ENCODE measurements at regions not wholly inside any gene's neighbourhood (a gene's known extent, or its start where the extent isn't known, plus 50 kb on each side); places are given as distances from the start of the nearest gene placed in this dataset.
"Not testable (repeated sequence)": the region's sequence is repeated elsewhere in the genome, so short reads cannot be mapped to it uniquely, and the experiment has no call there.

DNA sequence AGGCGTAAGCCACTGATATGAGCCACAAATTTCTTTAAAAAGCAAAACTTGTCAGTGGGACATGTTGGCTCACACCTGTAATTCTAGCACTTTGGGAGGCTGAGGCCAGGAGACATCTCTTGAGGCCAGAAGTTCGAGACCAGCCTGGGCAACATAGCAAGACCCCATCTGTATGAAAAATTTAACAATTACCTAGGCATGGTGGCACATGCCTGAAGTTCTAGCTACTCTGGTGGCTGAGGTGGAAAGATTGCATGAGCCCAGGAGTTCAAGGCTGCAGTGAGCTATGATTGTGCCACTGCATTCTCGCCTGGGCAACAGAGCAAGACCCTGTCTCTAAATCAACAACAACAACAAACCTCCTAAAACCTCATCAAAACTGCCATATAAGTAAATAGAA, 147.6 kb upstream of the BARHL2 start:
- Mint-ChIP-seq H3K27me3 (no peaks in the 10 kb centered on the region), H3K4me3 (ENCODE audit: low read depth) (no peak overlapping the region), H3K9me3 (ENCODE audit: low read depth) (peaks cover 7% of the 10 kb centered on the region), H3K36me3 (ENCODE audit: insufficient read depth) (no peaks in the 10 kb centered on the region), H3K4me1 (ENCODE audit: low read depth) (no peaks in the 10 kb centered on the region), H3K27ac (no peak overlapping the region)
- TF ChIP-seq, protein P1, sequence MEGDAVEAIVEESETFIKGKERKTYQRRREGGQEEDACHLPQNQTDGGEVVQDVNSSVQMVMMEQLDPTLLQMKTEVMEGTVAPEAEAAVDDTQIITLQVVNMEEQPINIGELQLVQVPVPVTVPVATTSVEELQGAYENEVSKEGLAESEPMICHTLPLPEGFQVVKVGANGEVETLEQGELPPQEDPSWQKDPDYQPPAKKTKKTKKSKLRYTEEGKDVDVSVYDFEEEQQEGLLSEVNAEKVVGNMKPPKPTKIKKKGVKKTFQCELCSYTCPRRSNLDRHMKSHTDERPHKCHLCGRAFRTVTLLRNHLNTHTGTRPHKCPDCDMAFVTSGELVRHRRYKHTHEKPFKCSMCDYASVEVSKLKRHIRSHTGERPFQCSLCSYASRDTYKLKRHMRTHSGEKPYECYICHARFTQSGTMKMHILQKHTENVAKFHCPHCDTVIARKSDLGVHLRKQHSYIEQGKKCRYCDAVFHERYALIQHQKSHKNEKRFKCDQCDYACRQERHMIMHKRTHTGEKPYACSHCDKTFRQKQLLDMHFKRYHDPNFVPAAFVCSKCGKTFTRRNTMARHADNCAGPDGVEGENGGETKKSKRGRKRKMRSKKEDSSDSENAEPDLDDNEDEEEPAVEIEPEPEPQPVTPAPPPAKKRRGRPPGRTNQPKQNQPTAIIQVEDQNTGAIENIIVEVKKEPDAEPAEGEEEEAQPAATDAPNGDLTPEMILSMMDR (IDR thresholded peaks at IDR 0.05; ENCODE audit: unreplicated experiment), result no peak
- no peak for DNase-seq (ENCODE audit: low spot score, unreplicated experiment)

DNA sequence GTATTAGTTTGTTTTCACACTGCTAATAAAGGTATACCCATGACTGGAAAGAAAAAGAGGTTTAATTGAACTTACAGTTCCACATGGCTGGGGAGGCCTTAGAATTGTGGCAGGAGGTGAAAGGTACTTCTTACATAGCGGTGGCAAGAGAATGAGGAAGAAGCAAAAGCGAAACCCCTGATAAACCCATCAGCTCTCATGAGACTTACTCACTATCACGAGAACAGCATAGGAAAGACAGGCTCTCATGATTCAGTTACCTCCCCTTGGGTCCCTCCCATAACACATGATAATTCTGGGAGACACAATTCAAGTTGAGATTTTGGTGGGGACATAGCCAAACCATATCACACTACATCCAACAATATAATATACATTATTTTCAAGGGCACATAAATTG, 145.7 kb upstream of the BARHL2 start:
- Mint-ChIP-seq H3K36me3 (ENCODE audit: insufficient read depth) (no peaks in the 10 kb centered on the region), H3K27ac (no peak overlapping the region), H3K4me3 (ENCODE audit: low read depth) (no peak overlapping the region), H3K9me3 (ENCODE audit: low read depth) (peaks cover 3% of the 10 kb centered on the region), H3K27me3 (no peaks in the 10 kb centered on the region), H3K4me1 (ENCODE audit: low read depth) (no peaks in the 10 kb centered on the region)
- no peak for DNase-seq (ENCODE audit: low spot score, unreplicated experiment)
- TF ChIP-seq, protein P1 (IDR thresholded peaks at IDR 0.05; ENCODE audit: unreplicated experiment), result no peak

DNA sequence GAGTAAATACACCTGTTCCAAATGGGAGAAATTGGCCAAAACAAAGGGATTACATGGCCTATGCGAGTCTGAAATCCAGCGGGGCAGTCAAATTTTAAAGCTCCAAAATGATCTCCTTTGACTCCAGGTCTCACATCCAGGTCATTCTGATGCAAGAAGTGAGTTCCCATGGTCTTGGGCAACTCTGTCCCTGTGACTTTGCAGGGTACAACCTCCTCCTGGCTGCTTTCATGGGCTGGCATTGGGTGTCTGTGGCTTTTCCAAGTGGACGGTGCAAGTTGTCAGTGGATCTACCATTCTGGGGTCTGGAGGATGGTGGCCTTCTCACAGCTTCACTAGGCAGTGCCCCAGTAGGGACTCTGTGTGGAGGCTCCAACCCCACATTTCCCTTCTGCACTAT, 144.3 kb upstream of the BARHL2 start:
- H3K4me1 Mint-ChIP-seq (ENCODE audit: low read depth); H3K9me3 Mint-ChIP-seq (ENCODE audit: low read depth); H3K36me3 Mint-ChIP-seq (ENCODE audit: insufficient read depth); H3K4me3 Mint-ChIP-seq (ENCODE audit: low read depth); H3K27me3 Mint-ChIP-seq; H3K27ac Mint-ChIP-seq; DNase-seq (ENCODE audit: low spot score, unreplicated experiment): not testable (repeated sequence)

DNA sequence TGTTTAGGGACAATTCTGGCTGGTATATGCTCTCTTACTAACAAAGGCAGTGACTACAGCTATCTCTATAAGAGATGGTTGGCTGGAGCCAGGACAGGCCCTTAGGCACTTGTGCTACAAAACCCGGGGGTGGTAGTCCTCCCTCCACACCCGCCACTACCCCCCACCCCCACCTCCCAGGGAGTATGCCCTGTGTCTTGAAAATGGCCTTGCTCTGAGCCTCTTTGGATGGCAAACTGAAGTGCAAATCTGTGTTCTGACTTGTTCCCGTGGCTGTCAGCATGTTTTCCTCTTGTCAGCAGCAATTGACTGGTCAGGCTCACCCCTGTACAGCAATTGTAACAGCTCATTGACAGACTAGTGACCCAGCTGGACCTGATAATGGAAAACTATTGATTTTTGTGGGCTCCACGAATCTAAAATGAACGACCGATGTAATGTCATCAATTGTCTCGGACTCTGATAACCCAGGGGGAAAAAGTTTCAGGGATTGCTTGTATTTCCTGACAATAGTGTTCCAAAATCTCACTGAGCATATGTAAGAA, 139.4 kb upstream of the BARHL2 start:
- TF ChIP-seq, protein P1 (IDR thresholded peaks at IDR 0.05; ENCODE audit: unreplicated experiment), result no peak
- H3K27ac Mint-ChIP-seq, result peak overlapping the region; percentile 21

DNA sequence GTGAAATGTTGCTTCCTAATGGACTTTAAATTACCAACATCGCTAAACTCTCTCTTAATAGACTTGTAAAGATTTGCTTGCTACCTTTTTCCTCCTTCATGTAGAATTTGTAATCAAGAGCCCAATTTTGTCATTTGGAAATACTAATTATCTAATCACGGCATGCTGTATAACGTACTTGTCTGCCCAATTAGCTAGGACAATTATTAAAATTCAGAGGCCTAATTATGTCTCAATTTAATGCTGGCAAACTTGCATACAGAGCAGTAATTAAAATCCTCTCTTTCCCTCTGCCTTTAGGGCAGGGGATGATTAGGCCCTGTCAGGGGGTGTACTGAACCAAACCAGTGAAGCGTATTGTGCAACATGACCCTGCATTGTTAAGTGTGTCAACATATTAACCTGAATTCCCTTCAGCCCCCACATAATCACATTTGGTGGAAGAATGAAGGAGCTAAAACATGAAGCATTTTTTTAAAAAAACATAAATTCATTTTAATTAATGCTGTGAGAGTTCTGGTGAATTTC, 137.4 kb upstream of the BARHL2 start:
- Mint-ChIP-seq H3K9me3 (ENCODE audit: low read depth) (no peaks in the 10 kb centered on the region), H3K27ac (no peak overlapping the region), H3K4me3 (ENCODE audit: low read depth) (no peak overlapping the region), H3K27me3 (peaks cover 33% of the 10 kb centered on the region), H3K36me3 (ENCODE audit: insufficient read depth) (no peaks in the 10 kb centered on the region), H3K4me1 (ENCODE audit: low read depth) (peaks cover 16% of the 10 kb centered on the region)
- TF ChIP-seq, protein P1 (IDR thresholded peaks at IDR 0.05; ENCODE audit: unreplicated experiment), result no peak
- no peak for DNase-seq (ENCODE audit: low spot score, unreplicated experiment)

More for the DNA sequence above, 139.4 kb upstream of the BARHL2 start:
- H3K9me3 Mint-ChIP-seq (ENCODE audit: low read depth), result no peaks in the 10 kb centered on the region
- DNase-seq (ENCODE audit: low spot score, unreplicated experiment), result no peak
- peaks cover 20% of the 10 kb centered on the region for H3K27me3 Mint-ChIP-seq
- H3K4me1 Mint-ChIP-seq (ENCODE audit: low read depth), result peaks cover 13% of the 10 kb centered on the region
- H3K4me3 Mint-ChIP-seq (ENCODE audit: low read depth), result no peak overlapping the region
- no peaks in the 10 kb centered on the region for H3K36me3 Mint-ChIP-seq (ENCODE audit: insufficient read depth)

DNA sequence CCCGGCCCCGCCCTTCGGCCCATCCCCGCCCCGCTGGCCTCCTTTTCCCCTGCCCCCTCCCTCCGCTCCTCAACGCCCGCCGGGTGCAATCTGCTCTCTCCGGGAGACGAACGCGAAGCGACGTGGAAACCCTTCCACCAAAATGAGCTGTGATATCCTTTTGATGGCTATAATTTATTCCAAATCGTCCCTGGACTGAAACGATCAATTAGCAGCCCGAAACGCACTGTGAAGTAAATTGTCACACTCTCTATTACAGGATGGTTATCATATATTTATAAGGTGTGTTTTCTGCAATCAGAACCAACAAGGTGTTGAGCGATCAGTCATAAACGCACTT, 134.6 kb upstream of the BARHL2 start:
- Mint-ChIP-seq H3K27ac (no peak overlapping the region), H3K27me3 (peaks cover 53% of the 10 kb centered on the region)

More for the DNA sequence above, 134.6 kb upstream of the BARHL2 start:
- Mint-ChIP-seq H3K36me3 (ENCODE audit: insufficient read depth) (no peaks in the 10 kb centered on the region), H3K4me1 (ENCODE audit: low read depth) (peaks cover 12% of the 10 kb centered on the region), H3K9me3 (ENCODE audit: low read depth) (no peaks in the 10 kb centered on the region), H3K4me3 (ENCODE audit: low read depth) (peak overlapping the region; percentile 72)
- TF ChIP-seq, protein P1 (IDR thresholded peaks at IDR 0.05; ENCODE audit: unreplicated experiment), result peak; percentile 2
- DNase-seq (ENCODE audit: low spot score, unreplicated experiment), result no peak

Measured in progenitor cell of endocrine pancreas (in vitro differentiated cells).